Nephron progenitor cell (in vitro differentiated cells): ENCODE measurements at regions not wholly inside any gene's neighbourhood (a gene's known extent, or its start where the extent isn't known, plus 50 kb on each side); places are given as distances from the start of the nearest gene placed in this dataset.

Experiments
- DNase-seq: peaks from one replicate; pipeline ENCODE4 v3.0.0; 2021
- H3K27ac Mint-ChIP-seq: 2 replicates; pipeline ENCODE4 v1.8.0; 2021; ENCODE audit warnings: mild to moderate bottlenecking, moderate library complexity, mixed read lengths
- H3K27me3 Mint-ChIP-seq: 2 replicates; pipeline ENCODE4 v1.8.0; 2021; ENCODE audit warnings: mild to moderate bottlenecking, low read depth, mixed read lengths; ENCODE audit not compliant: poor library complexity
- H3K36me3 Mint-ChIP-seq: 2 replicates; pipeline ENCODE4 v1.8.0; 2021; ENCODE audit warnings: low read depth, mixed read lengths
- H3K4me1 Mint-ChIP-seq: 2 replicates; pipeline ENCODE4 v1.8.0; 2021; ENCODE audit warnings: mixed read lengths
- H3K4me3 Mint-ChIP-seq: 2 replicates; pipeline ENCODE4 v1.8.0; 2021; ENCODE audit warnings: mild to moderate bottlenecking, moderate library complexity, mixed read lengths
- H3K9me3 Mint-ChIP-seq: 2 replicates; pipeline ENCODE4 v1.8.0; 2021; ENCODE audit warnings: mild to moderate bottlenecking, moderate library complexity, mixed read lengths
- TF ChIP-seq, protein P1 (sequence below): fragments of 200-600 bp; sonication (generic); IDR thresholded peaks from 2 replicates; pipeline ENCODE4 v1.5.0; 2021; ENCODE audit warnings: antibody characterized with exemption

DNA sequence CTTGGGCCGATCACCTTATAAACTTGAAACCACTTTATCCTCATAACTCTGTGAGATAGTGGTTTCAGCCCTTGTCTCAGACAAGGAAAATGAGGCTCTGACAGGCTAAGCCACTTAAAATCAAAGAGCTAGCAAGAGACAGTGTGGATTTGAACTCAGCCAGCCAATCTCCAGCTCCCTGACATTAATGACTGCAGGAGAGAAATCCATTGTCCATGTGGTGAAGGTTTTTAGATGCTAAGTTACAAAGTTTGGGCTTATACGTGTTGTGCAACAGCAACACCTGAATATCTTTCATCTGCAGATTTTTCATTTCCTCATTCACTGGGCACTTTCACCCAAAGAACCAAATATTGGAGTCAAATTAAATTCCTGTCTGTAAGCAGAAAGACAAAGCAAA is 501.3 kb downstream of the GRIN2A start:
- Mint-ChIP-seq H3K4me3 (no peak overlapping the region), H3K27me3 (peaks cover 16% of the 10 kb centered on the region), H3K27ac (no peak overlapping the region), H3K4me1 (peaks cover 26% of the 10 kb centered on the region), H3K9me3 (peaks cover 22% of the 10 kb centered on the region), H3K36me3 (peaks cover 6% of the 10 kb centered on the region)
- TF ChIP-seq, protein P1, sequence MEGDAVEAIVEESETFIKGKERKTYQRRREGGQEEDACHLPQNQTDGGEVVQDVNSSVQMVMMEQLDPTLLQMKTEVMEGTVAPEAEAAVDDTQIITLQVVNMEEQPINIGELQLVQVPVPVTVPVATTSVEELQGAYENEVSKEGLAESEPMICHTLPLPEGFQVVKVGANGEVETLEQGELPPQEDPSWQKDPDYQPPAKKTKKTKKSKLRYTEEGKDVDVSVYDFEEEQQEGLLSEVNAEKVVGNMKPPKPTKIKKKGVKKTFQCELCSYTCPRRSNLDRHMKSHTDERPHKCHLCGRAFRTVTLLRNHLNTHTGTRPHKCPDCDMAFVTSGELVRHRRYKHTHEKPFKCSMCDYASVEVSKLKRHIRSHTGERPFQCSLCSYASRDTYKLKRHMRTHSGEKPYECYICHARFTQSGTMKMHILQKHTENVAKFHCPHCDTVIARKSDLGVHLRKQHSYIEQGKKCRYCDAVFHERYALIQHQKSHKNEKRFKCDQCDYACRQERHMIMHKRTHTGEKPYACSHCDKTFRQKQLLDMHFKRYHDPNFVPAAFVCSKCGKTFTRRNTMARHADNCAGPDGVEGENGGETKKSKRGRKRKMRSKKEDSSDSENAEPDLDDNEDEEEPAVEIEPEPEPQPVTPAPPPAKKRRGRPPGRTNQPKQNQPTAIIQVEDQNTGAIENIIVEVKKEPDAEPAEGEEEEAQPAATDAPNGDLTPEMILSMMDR, result no peak
- no peak for DNase-seq

DNA sequence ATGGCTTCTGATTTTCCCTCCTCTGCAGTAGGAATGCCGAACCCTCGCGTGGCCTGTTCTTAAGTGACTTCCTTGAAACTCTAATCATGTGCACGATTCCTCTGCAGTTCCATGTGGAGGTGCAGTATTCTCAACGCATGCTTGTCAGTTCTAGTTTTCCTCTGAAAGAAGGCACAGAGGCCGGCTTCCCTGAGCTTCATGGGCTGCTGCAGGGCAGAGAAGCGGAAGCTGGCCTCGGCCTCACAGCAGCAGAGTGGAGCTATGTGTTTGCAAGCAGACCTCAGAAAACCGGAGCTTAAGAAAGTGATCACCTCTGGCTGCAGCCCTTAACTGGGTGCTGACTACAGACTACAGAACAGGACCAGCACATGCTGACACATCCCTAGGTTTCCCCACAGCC is 500.7 kb downstream of the GRIN2A start:
- Mint-ChIP-seq H3K27me3 (peaks cover 15% of the 10 kb centered on the region), H3K9me3 (peaks cover 22% of the 10 kb centered on the region), H3K4me1 (peaks cover 26% of the 10 kb centered on the region), H3K4me3 (no peak overlapping the region), H3K36me3 (peaks cover 6% of the 10 kb centered on the region), H3K27ac (no peak overlapping the region)
- DNase-seq, result no peak
- TF ChIP-seq, protein P1, result no peak

GRCh38 chr16:9682320-9682719 is 499.9 kb downstream of the GRIN2A start:
- TF ChIP-seq, protein P1, result no peak
- Mint-ChIP-seq H3K27ac (no peak overlapping the region), H3K27me3 (peaks cover 7% of the 10 kb centered on the region), H3K9me3 (peaks cover 22% of the 10 kb centered on the region), H3K4me1 (peaks cover 26% of the 10 kb centered on the region), H3K4me3 (no peak overlapping the region), H3K36me3 (peaks cover 6% of the 10 kb centered on the region)
- no peak for DNase-seq

- Mint-ChIP-seq H3K27me3 (peaks cover 2% of the 10 kb centered on the region), H3K36me3 (peaks cover 6% of the 10 kb centered on the region)
Measured at GRCh38 chr16:9683677-9684076, 498.6 kb downstream of the GRIN2A start.

GRCh38 chr16:9687737-9688319 is 494.4 kb downstream of the GRIN2A start:
- H3K27me3 Mint-ChIP-seq, result no peaks in the 10 kb centered on the region
- TF ChIP-seq, protein P1, result no peak
- H3K9me3 Mint-ChIP-seq, result peaks cover 19% of the 10 kb centered on the region
- no peak overlapping the region for H3K4me3 Mint-ChIP-seq
- peaks cover 6% of the 10 kb centered on the region for H3K36me3 Mint-ChIP-seq
- no peak overlapping the region for H3K27ac Mint-ChIP-seq
- DNase-seq, result no peak
- H3K4me1 Mint-ChIP-seq, result no peaks in the 10 kb centered on the region

More at GRCh38 chr16:9683677-9684076, 498.6 kb downstream of the GRIN2A start:
- no peak for DNase-seq
- no peak overlapping the region for H3K27ac Mint-ChIP-seq
- no peak overlapping the region for H3K4me3 Mint-ChIP-seq
- peaks cover 22% of the 10 kb centered on the region for H3K9me3 Mint-ChIP-seq
- peaks cover 25% of the 10 kb centered on the region for H3K4me1 Mint-ChIP-seq
- TF ChIP-seq, protein P1, result no peak

DNA sequence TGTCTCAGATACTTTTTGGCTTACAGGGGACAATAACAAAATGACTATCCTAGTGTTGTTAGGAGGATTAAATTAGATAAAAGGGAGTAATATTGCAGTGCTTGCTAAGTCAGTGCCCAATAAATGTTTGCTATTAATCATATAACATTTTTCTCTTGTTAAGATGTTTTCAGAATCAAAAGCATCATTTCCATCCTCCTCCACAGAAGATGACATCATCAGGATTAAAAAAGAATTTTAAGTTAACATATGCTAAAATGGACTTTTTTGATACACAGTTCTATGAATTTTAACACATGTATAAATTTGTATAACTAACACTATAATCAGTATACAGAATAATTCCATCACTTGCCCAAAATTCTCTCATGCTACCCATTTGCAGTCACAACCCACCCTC is 492.6 kb downstream of the GRIN2A start:
- TF ChIP-seq, protein P1, result no peak
- H3K4me1 Mint-ChIP-seq, result no peaks in the 10 kb centered on the region
- DNase-seq, result no peak
- no peak overlapping the region for H3K4me3 Mint-ChIP-seq
- no peak overlapping the region for H3K27ac Mint-ChIP-seq
- H3K27me3 Mint-ChIP-seq, result peaks cover 3% of the 10 kb centered on the region
- H3K36me3 Mint-ChIP-seq, result no peaks in the 10 kb centered on the region
- H3K9me3 Mint-ChIP-seq, result peaks cover 7% of the 10 kb centered on the region
